Activated CD8-positive, alpha-beta memory T cell treated with anti-CD3 and anti-CD28 coated beads, Interleukin-2, amount 50 U/mL, for 24 hours (primary cell): ENCODE measurements at regions not wholly inside any gene's neighbourhood (a gene's known extent, or its start where the extent isn't known, plus 50 kb on each side); places are given as distances from the start of the nearest gene placed in this dataset.
A peak's percentile ranks its signal among the peaks of the same experiment; 100 is the strongest.
"Not testable (repeated sequence)": the region's sequence is repeated elsewhere in the genome, so short reads cannot be mapped to it uniquely, and the experiment has no call there.

Experiments used
- DNase-seq: peaks from one replicate; pipeline ENCODE4 v3.0.0-alpha.2; 2020; ENCODE audit errors: extremely low read depth

GRCh38 chr3:187795207-187795960, 50.1 kb upstream of the BCL6 start:
- DNase-seq = no peak

GRCh38 chr3:187798126-187798525, 52.9 kb upstream of the BCL6 start:
- no peak for DNase-seq

- DNase-seq = no peak
Observed at GRCh38 chr3:187798531-187799530, 53.6 kb upstream of the BCL6 start.

GRCh38 chr3:187799942-187800641, 54.8 kb upstream of the BCL6 start:
- no peak for DNase-seq

GRCh38 chr3:187801152-187801551, 55.9 kb upstream of the BCL6 start:
- DNase-seq = no peak

GRCh38 chr3:187802203-187802927, 57.1 kb upstream of the BCL6 start:
- DNase-seq = no peak

- DNase-seq = peak; percentile 49
Observed at GRCh38 chr3:187802928-187803259, 57.6 kb upstream of the BCL6 start.

- no peak for DNase-seq
Observed at GRCh38 chr3:187804120-187804744, 59.0 kb upstream of the BCL6 start.

- no peak for DNase-seq
Observed at GRCh38 chr3:187804745-187805121, 59.5 kb upstream of the BCL6 start.

GRCh38 chr3:187805774-187806173, 60.5 kb upstream of the BCL6 start:
- no peak for DNase-seq

- no peak for DNase-seq
Observed at GRCh38 chr3:187807086-187807862, 62.0 kb upstream of the BCL6 start.

GRCh38 chr3:187808527-187808895, 63.2 kb upstream of the BCL6 start:
- no peak for DNase-seq

- no peak for DNase-seq
Observed at GRCh38 chr3:187809612-187809991, 64.3 kb upstream of the BCL6 start.

GRCh38 chr3:187810021-187810446, 64.8 kb upstream of the BCL6 start:
- no peak for DNase-seq

GRCh38 chr3:187811585-187812250, 66.5 kb upstream of the BCL6 start:
- DNase-seq = no peak

- DNase-seq = no peak
Observed at GRCh38 chr3:187812496-187812895, 67.2 kb upstream of the BCL6 start.

GRCh38 chr3:187813198-187813597, 67.9 kb upstream of the BCL6 start:
- no peak for DNase-seq

GRCh38 chr3:187817766-187818165, 72.5 kb upstream of the BCL6 start:
- not testable (repeated sequence) for DNase-seq

GRCh38 chr3:187821616-187822317, 76.5 kb upstream of the BCL6 start:
- DNase-seq = no peak
